Parathyroid adenoma (tissue), 2 donors: ENCODE measurements at regions not wholly inside any gene's neighbourhood (a gene's known extent, or its start where the extent isn't known, plus 50 kb on each side); places are given as distances from the start of the nearest gene placed in this dataset.
A peak's percentile ranks its signal among the peaks of the same experiment; 100 is the strongest.

Experiments
- H2AFZ ChIP-seq: fragments of 300-600 bp; sonication (generic); one replicate; pipeline ENCODE4 v1.7.0; 2017; ENCODE audit warnings: antibody characterized with exemption, mild to moderate bottlenecking
- H3K27ac ChIP-seq: fragments of 300-600 bp; sonication (generic); one replicate; pipeline ENCODE4 v1.7.0; 2017
- H3K27me3 ChIP-seq: fragments of 300-600 bp; sonication (generic); one replicate; pipeline ENCODE4 v1.7.0; 2017; ENCODE audit warnings: low read length; ENCODE audit not compliant: control insufficient read depth, insufficient read depth
- H3K36me3 ChIP-seq: fragments of 300-600 bp; sonication (generic); one replicate; pipeline ENCODE4 v1.7.0; 2017; ENCODE audit warnings: low read length; ENCODE audit not compliant: control insufficient read depth, insufficient read depth
- H3K4me1 ChIP-seq: fragments of 300-600 bp; sonication (generic); one replicate; pipeline ENCODE4 v1.7.0; 2017; ENCODE audit warnings: control low read depth
- H3K4me2 ChIP-seq: fragments of 300-600 bp; sonication (generic); one replicate; pipeline ENCODE4 v1.7.0; 2017; ENCODE audit warnings: low read length
- H3K4me3 ChIP-seq: fragments of 300-600 bp; sonication (generic); one replicate; pipeline ENCODE4 v1.7.0; 2017; ENCODE audit warnings: low read depth, low read length
- H3K79me2 ChIP-seq: fragments of 300-600 bp; sonication (generic); one replicate; pipeline ENCODE4 v1.7.0; 2017; ENCODE audit warnings: control low read depth
- H3K9ac ChIP-seq: fragments of 300-600 bp; sonication (generic); one replicate; pipeline ENCODE4 v1.7.0; 2017; ENCODE audit warnings: mild to moderate bottlenecking
- H3K9me3 ChIP-seq: fragments of 300-600 bp; sonication (generic); one replicate; pipeline ENCODE4 v1.7.0; 2017; ENCODE audit warnings: low read length; ENCODE audit not compliant: control insufficient read depth
- CTCF ChIP-seq: fragments of 300-600 bp; sonication (generic); IDR thresholded peaks from one replicate; pipeline ENCODE4 v1.7.0; 2017; ENCODE audit warnings: antibody characterized with exemption, mild to moderate bottlenecking
- donor health status: primary hyperparathyroidism.

GRCh38 chr1:185672719-185673360 lies 61.4 kb upstream of the HMCN1 start:
- H3K4me3 ChIP-seq = no peak overlapping the region
- H3K9me3 ChIP-seq = no peaks in the 10 kb centered on the region
- peak overlapping the region; percentile 67 for H3K27ac ChIP-seq
- H2AFZ ChIP-seq = no peak overlapping the region
- H3K27me3 ChIP-seq = no peaks in the 10 kb centered on the region
- no peaks in the 10 kb centered on the region for H3K36me3 ChIP-seq
- no peak for TF ChIP-seq CTCF
- H3K4me2 ChIP-seq = no peak overlapping the region
- H3K4me1 ChIP-seq = no peaks in the 10 kb centered on the region
- H3K79me2 ChIP-seq = no peaks in the 10 kb centered on the region
- no peak overlapping the region for H3K9ac ChIP-seq

- H3K79me2 ChIP-seq = no peaks in the 10 kb centered on the region
- H3K36me3 ChIP-seq = no peaks in the 10 kb centered on the region
- H3K9ac ChIP-seq = no peak overlapping the region
- no peak overlapping the region for H3K27ac ChIP-seq
- peak overlapping the region; percentile 35 for H3K4me2 ChIP-seq
- H3K27me3 ChIP-seq = no peaks in the 10 kb centered on the region
- H2AFZ ChIP-seq = peak overlapping the region; percentile 69
- no peaks in the 10 kb centered on the region for H3K4me1 ChIP-seq
- no peak overlapping the region for H3K4me3 ChIP-seq
- TF ChIP-seq CTCF = peak; percentile 21
- no peaks in the 10 kb centered on the region for H3K9me3 ChIP-seq
These were observed 64.0 kb upstream of the HMCN1 start for GRCh38 chr1:185670187-185670627.

DNA sequence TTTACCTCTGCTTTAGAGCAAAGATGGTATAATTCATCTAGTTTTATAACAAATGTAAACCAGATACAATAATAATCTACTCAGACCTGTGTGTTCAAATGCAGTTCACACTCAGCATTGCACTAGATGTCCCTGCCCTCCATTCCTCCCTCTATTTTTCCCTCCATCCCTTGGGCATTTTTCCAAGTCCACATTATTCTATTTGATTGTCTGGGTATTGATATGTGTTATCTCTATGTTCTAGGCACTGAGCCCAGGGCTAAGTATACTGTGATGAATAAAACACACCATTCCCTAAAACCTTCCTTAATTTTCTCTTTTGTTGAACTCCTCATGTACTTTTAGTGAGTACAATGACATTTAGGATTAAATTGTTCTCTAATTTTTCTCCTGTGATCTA lies 66.2 kb upstream of the HMCN1 start:
- no peaks in the 10 kb centered on the region for H3K27me3 ChIP-seq
- H3K36me3 ChIP-seq = no peaks in the 10 kb centered on the region
- no peaks in the 10 kb centered on the region for H3K9me3 ChIP-seq
- H3K27ac ChIP-seq = no peak overlapping the region
- no peak overlapping the region for H2AFZ ChIP-seq
- H3K4me2 ChIP-seq = no peak overlapping the region
- no peak overlapping the region for H3K4me3 ChIP-seq
- H3K4me1 ChIP-seq = no peaks in the 10 kb centered on the region
- H3K79me2 ChIP-seq = no peaks in the 10 kb centered on the region
- TF ChIP-seq CTCF = no peak
- no peak overlapping the region for H3K9ac ChIP-seq

- H3K27ac ChIP-seq = no peak overlapping the region
- no peak overlapping the region for H3K9ac ChIP-seq
- H3K36me3 ChIP-seq = no peaks in the 10 kb centered on the region
- H3K27me3 ChIP-seq = no peaks in the 10 kb centered on the region
- no peaks in the 10 kb centered on the region for H3K79me2 ChIP-seq
- H3K4me2 ChIP-seq = no peak overlapping the region
- H3K4me1 ChIP-seq = no peaks in the 10 kb centered on the region
- H2AFZ ChIP-seq = no peak overlapping the region
- no peak for TF ChIP-seq CTCF
- no peaks in the 10 kb centered on the region for H3K9me3 ChIP-seq
- no peak overlapping the region for H3K4me3 ChIP-seq
These were observed 67.6 kb upstream of the HMCN1 start for GRCh38 chr1:185666582-185666981.

GRCh38 chr1:185663771-185664296 lies 70.4 kb upstream of the HMCN1 start:
- Histone ChIP-seq H3K9me3 (no peaks in the 10 kb centered on the region), H3K27ac (no peak overlapping the region), H3K79me2 (no peaks in the 10 kb centered on the region), H3K9ac (no peak overlapping the region), H3K4me2 (no peak overlapping the region), H2AFZ (no peak overlapping the region), H3K36me3 (no peaks in the 10 kb centered on the region), H3K4me1 (no peaks in the 10 kb centered on the region), H3K27me3 (no peaks in the 10 kb centered on the region), H3K4me3 (no peak overlapping the region)
- no peak for TF ChIP-seq CTCF
